GM19467 (cell line): ENCODE measurements at regions not wholly inside any gene's neighbourhood (a gene's known extent, or its start where the extent isn't known, plus 50 kb on each side); places are given as distances from the start of the nearest gene placed in this dataset.
"Not testable (repeated sequence)": the region's sequence is repeated elsewhere in the genome, so short reads cannot be mapped to it uniquely, and the experiment has no call there.

Experiments
- ATAC-seq: cut with Tn5 transposase; IDR thresholded peaks from one replicate; pipeline ENCODE4 v1.9.1; 2021; ENCODE audit warnings: mild to moderate bottlenecking, moderate library complexity; ENCODE audit not compliant: unreplicated experiment

GRCh38 chr16:88128556-88128955, 177.3 kb downstream of the BANP start:
- ATAC-seq = no peak

- not testable (repeated sequence) for ATAC-seq
Measured at GRCh38 chr16:88129133-88129532, 177.9 kb downstream of the BANP start.

GRCh38 chr16:88130016-88130415, 178.8 kb downstream of the BANP start:
- no peak for ATAC-seq

GRCh38 chr16:88130681-88131080, 179.4 kb downstream of the BANP start:
- ATAC-seq = no peak

- ATAC-seq = no peak
Measured at GRCh38 chr16:88131256-88131655, 180.0 kb downstream of the BANP start.

GRCh38 chr16:88131966-88132365, 180.7 kb downstream of the BANP start:
- ATAC-seq = no peak

- no peak for ATAC-seq
Measured at GRCh38 chr16:88132836-88133506, 181.7 kb downstream of the BANP start.

GRCh38 chr16:88133507-88133843, 182.2 kb downstream of the BANP start:
- ATAC-seq = no peak

GRCh38 chr16:88134172-88134898, 183.1 kb downstream of the BANP start:
- ATAC-seq = not testable (repeated sequence)

- ATAC-seq = not testable (repeated sequence)
Measured at GRCh38 chr16:88134899-88135682, 183.9 kb downstream of the BANP start.

GRCh38 chr16:88136211-88136713, 185.0 kb downstream of the BANP start:
- not testable (repeated sequence) for ATAC-seq

- ATAC-seq = not testable (repeated sequence)
Measured at GRCh38 chr16:88136939-88137338, 185.7 kb downstream of the BANP start.

- not testable (repeated sequence) for ATAC-seq
Measured at GRCh38 chr16:88139141-88139540, 187.9 kb downstream of the BANP start.

GRCh38 chr16:88140195-88140594, 189.0 kb downstream of the BANP start:
- not testable (repeated sequence) for ATAC-seq

- ATAC-seq = no peak
Measured at GRCh38 chr16:88141580-88141979, 190.3 kb downstream of the BANP start.

GRCh38 chr16:88142056-88142935, 191.1 kb downstream of the BANP start:
- ATAC-seq = not testable (repeated sequence)

GRCh38 chr16:88143122-88144027, 192.1 kb downstream of the BANP start:
- not testable (repeated sequence) for ATAC-seq

- no peak for ATAC-seq
Measured at GRCh38 chr16:88144028-88144511, 192.8 kb downstream of the BANP start.

GRCh38 chr16:88145376-88145775, 194.1 kb downstream of the BANP start:
- not testable (repeated sequence) for ATAC-seq
